DMS53 (cell line): ENCODE measurements at regions not wholly inside any gene's neighbourhood (a gene's known extent, or its start where the extent isn't known, plus 50 kb on each side); places are given as distances from the start of the nearest gene placed in this dataset.

Source experiments
- DNase-seq: peaks from one replicate; lab custom pipeline; 2025; lab: John Stamatoyannopoulos, UW

GRCh38 chr5:73395256-73395655 lies 53.3 kb downstream of the FOXD1 start:
- no peak for DNase-seq

GRCh38 chr5:73394610-73395009 lies 54.0 kb downstream of the FOXD1 start:
- no peak for DNase-seq

- DNase-seq = peak; percentile 84
These were observed 54.7 kb downstream of the FOXD1 start for GRCh38 chr5:73393611-73394489.

GRCh38 chr5:73392775-73393174 lies 55.8 kb downstream of the FOXD1 start:
- DNase-seq = no peak

- DNase-seq = no peak
These were observed 57.1 kb downstream of the FOXD1 start for GRCh38 chr5:73391441-73391881.

- DNase-seq = peak; percentile 19
These were observed 57.6 kb downstream of the FOXD1 start for GRCh38 chr5:73390972-73391371.

- peak; percentile 18 for DNase-seq
These were observed 59.8 kb downstream of the FOXD1 start for GRCh38 chr5:73388740-73389139.

GRCh38 chr5:73388306-73388684 lies 60.3 kb downstream of the FOXD1 start:
- DNase-seq = peak; percentile 42

- DNase-seq = peak; percentile 73
These were observed 60.8 kb downstream of the FOXD1 start for GRCh38 chr5:73387601-73388305.

- DNase-seq = peak; percentile 30
These were observed 61.4 kb downstream of the FOXD1 start for GRCh38 chr5:73387149-73387591.

- no peak for DNase-seq
These were observed 63.7 kb downstream of the FOXD1 start for GRCh38 chr5:73384861-73385260.

- DNase-seq = no peak
These were observed 66.2 kb downstream of the FOXD1 start for GRCh38 chr5:73382401-73382740.

- DNase-seq = peak; percentile 53
These were observed 66.8 kb downstream of the FOXD1 start for GRCh38 chr5:73381590-73382400.

GRCh38 chr5:73380710-73381589 lies 67.6 kb downstream of the FOXD1 start:
- DNase-seq = no peak

- DNase-seq = no peak
These were observed 68.5 kb downstream of the FOXD1 start for GRCh38 chr5:73380041-73380440.

GRCh38 chr5:73379435-73379834 lies 69.1 kb downstream of the FOXD1 start:
- DNase-seq = no peak

GRCh38 chr5:73378765-73379164 lies 69.8 kb downstream of the FOXD1 start:
- no peak for DNase-seq

GRCh38 chr5:73378070-73378469 lies 70.5 kb downstream of the FOXD1 start:
- DNase-seq = no peak

- no peak for DNase-seq
These were observed 71.9 kb downstream of the FOXD1 start for GRCh38 chr5:73376618-73377170.

GRCh38 chr5:73375949-73376348 lies 72.6 kb downstream of the FOXD1 start:
- no peak for DNase-seq

- DNase-seq = no peak
These were observed 73.4 kb downstream of the FOXD1 start for GRCh38 chr5:73375191-73375545.
